ENCODE measurements at regions not wholly inside any gene's neighbourhood (a gene's known extent, or its start where the extent isn't known, plus 50 kb on each side); places are given as distances from the start of the nearest gene placed in this dataset.

DNA sequence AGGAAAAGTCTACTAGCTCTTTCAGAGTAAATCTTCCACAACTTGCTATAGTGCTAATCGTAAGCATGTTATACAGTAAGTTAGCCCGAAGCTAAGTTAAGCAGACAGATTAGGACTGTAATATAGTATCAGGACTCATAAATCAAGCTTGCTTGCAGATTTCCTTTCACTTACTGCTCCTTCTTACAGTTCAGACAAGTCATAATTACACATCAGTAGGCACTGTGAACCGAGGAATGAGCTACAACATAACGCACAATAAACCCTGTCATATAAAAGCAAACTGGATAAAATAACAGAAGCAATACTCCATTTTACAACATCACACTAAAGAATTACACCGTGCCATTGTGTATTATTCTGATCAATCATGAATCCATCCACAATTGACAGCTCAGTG, 832.6 kb upstream of the ZEB2 start:
- no peak overlapping the region for H3K27ac ChIP-seq
- H3K4me3 ChIP-seq = no peak overlapping the region
- WGBS = 55% methylated on average over 5 of the region's 5 CpGs
- no peaks in the 10 kb centered on the region for H3K9me3 ChIP-seq
- H3K36me3 ChIP-seq = no peaks in the 10 kb centered on the region
- no peak for DNase-seq (ENCODE audit: low spot score in 2 of 2)
- no peaks in the 10 kb centered on the region for H3K4me1 ChIP-seq
- TF ChIP-seq, protein P1, sequence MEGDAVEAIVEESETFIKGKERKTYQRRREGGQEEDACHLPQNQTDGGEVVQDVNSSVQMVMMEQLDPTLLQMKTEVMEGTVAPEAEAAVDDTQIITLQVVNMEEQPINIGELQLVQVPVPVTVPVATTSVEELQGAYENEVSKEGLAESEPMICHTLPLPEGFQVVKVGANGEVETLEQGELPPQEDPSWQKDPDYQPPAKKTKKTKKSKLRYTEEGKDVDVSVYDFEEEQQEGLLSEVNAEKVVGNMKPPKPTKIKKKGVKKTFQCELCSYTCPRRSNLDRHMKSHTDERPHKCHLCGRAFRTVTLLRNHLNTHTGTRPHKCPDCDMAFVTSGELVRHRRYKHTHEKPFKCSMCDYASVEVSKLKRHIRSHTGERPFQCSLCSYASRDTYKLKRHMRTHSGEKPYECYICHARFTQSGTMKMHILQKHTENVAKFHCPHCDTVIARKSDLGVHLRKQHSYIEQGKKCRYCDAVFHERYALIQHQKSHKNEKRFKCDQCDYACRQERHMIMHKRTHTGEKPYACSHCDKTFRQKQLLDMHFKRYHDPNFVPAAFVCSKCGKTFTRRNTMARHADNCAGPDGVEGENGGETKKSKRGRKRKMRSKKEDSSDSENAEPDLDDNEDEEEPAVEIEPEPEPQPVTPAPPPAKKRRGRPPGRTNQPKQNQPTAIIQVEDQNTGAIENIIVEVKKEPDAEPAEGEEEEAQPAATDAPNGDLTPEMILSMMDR (IDR thresholded peaks at IDR 0.05) = no peak
- TF ChIP-seq POLR2A (IDR thresholded peaks at IDR 0.05) (no peak), EP300 (IDR thresholded peaks at IDR 0.05) (no peak), POLR2AphosphoS5 (IDR thresholded peaks at IDR 0.05) (no peak)
- no peaks in the 10 kb centered on the region for H3K27me3 ChIP-seq

- no peaks in the 10 kb centered on the region for H3K27me3 ChIP-seq
- H3K4me3 ChIP-seq = no peak overlapping the region
These were observed 832.0 kb upstream of the ZEB2 start for GRCh38 chr2:145351864-145352425.

GRCh38 chr2:145350011-145350410, 830.1 kb upstream of the ZEB2 start:
- Histone ChIP-seq H3K4me3 (no peak overlapping the region), H3K4me1 (no peaks in the 10 kb centered on the region), H3K36me3 (no peaks in the 10 kb centered on the region), H3K27ac (no peak overlapping the region), H3K27me3 (no peaks in the 10 kb centered on the region), H3K9me3 (no peaks in the 10 kb centered on the region)
- WGBS = 67% methylated on average over 3 of the region's 3 CpGs
- TF ChIP-seq, protein P1 (IDR thresholded peaks at IDR 0.05) = no peak
- no peak for TF ChIP-seq EP300 (IDR thresholded peaks at IDR 0.05)
- no peak for TF ChIP-seq POLR2A (IDR thresholded peaks at IDR 0.05)
- no peak for TF ChIP-seq POLR2AphosphoS5 (IDR thresholded peaks at IDR 0.05)
- DNase-seq (ENCODE audit: low spot score in 2 of 2) = no peak

More at GRCh38 chr2:145351864-145352425, 832.0 kb upstream of the ZEB2 start:
- no peak for DNase-seq (ENCODE audit: low spot score in 2 of 2)
- 63% methylated on average over 2 of the region's 2 CpGs for WGBS
- no peak overlapping the region for H3K27ac ChIP-seq
- H3K36me3 ChIP-seq = no peaks in the 10 kb centered on the region
- no peaks in the 10 kb centered on the region for H3K9me3 ChIP-seq
- TF ChIP-seq, protein P1 (IDR thresholded peaks at IDR 0.05) = no peak
- TF ChIP-seq EP300 (IDR thresholded peaks at IDR 0.05) (no peak), POLR2A (IDR thresholded peaks at IDR 0.05) (no peak), POLR2AphosphoS5 (IDR thresholded peaks at IDR 0.05) (no peak)
- no peaks in the 10 kb centered on the region for H3K4me1 ChIP-seq

GRCh38 chr2:145344076-145344724, 824.3 kb upstream of the ZEB2 start:
- no peak for DNase-seq (ENCODE audit: low spot score in 2 of 2)
- Histone ChIP-seq H3K36me3 (no peaks in the 10 kb centered on the region), H3K27me3 (no peaks in the 10 kb centered on the region), H3K4me1 (no peaks in the 10 kb centered on the region), H3K27ac (no peak overlapping the region), H3K4me3 (no peak overlapping the region), H3K9me3 (no peaks in the 10 kb centered on the region)
- TF ChIP-seq POLR2A (IDR thresholded peaks at IDR 0.05) = no peak
- no peak for TF ChIP-seq EP300 (IDR thresholded peaks at IDR 0.05)
- TF ChIP-seq, protein P1 (IDR thresholded peaks at IDR 0.05) = no peak
- no peak for TF ChIP-seq POLR2AphosphoS5 (IDR thresholded peaks at IDR 0.05)

- no peaks in the 10 kb centered on the region for H3K9me3 ChIP-seq
- TF ChIP-seq, protein P1 (IDR thresholded peaks at IDR 0.05) = no peak
- TF ChIP-seq POLR2AphosphoS5 (IDR thresholded peaks at IDR 0.05) (no peak), EP300 (IDR thresholded peaks at IDR 0.05) (no peak), POLR2A (IDR thresholded peaks at IDR 0.05) (no peak)
- H3K27me3 ChIP-seq = no peaks in the 10 kb centered on the region
- no peak overlapping the region for H3K4me3 ChIP-seq
- no peaks in the 10 kb centered on the region for H3K36me3 ChIP-seq
- H3K4me1 ChIP-seq = no peaks in the 10 kb centered on the region
- 47% methylated on average over 2 of the region's 2 CpGs for WGBS
- no peak overlapping the region for H3K27ac ChIP-seq
- no peak for DNase-seq (ENCODE audit: low spot score in 2 of 2)
These were observed 823.4 kb upstream of the ZEB2 start for GRCh38 chr2:145343287-145343686.

Measured in suprapubic skin (tissue), 4 donors.